ENCODE measurements at regions not wholly inside any gene's neighbourhood (a gene's known extent, or its start where the extent isn't known, plus 50 kb on each side); places are given as distances from the start of the nearest gene placed in this dataset.
A peak's percentile ranks its signal among the peaks of the same experiment; 100 is the strongest.

DNA sequence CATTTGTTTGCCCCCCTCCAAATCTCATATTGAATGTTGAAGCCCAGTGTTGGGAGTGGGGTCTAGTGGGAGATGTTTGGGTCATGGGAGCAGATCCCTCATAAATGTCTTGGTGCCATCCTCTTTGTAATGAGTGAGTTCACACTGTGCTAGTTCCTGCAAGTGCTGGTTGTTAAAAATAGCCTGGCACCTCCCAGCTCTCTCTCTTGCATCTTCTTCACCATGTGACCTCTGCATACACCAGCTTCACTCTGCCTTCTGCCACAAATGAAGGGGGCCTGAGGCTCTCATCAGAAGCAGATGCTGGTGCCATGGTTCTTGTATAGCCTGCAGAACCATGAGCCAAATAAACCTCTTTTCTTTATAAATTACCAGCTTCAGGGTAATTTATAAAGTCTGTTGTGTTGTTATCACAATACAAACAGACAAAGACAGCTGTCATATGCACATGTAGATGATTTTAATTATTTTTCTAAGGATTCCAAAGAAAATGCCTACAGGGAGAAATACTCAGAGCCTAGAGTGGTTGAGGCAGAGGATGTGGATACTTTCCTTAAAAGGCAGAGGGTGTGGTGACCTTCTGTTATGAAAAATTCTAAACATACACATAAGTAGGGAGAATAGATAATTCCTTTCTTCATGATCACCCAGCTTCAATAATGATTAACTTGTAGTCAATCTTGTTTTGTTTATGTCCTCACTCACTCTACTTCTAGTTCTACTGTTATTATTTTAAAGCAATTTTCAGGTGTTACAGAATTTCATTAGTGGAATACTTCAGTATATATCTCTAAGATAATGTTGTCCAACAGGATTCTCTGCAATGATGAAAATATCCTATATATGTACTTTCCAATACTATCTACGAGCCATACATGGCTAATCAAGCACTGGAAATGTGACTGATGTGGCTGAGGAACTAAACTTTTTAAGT lies 75.1 kb upstream of the RANBP6 start:
- dilution Hi-C loops (cut with MboI; ENCODE audit: extremely low pct_ligation_motif_present, low sequenced_read_pairs): no loop called here
- Histone ChIP-seq H3K27ac (ENCODE audit: control insufficient read depth, insufficient read depth, low read length) (no peak overlapping the region), H2AFZ (ENCODE audit: control insufficient read depth, low read length) (peak overlapping the region; percentile 22), H3K4me1 (ENCODE audit: control insufficient read depth, extremely low read depth, insufficient read depth, low read length) (peaks cover 19% of the 10 kb centered on the region), H4K20me1 (ENCODE audit: control insufficient read depth, extremely low read depth, insufficient read depth, low read length) (no peaks in the 10 kb centered on the region), H3K4me3 (ENCODE audit: control insufficient read depth in 2 of 3, extremely low read depth in 1 of 3, insufficient read depth in 2 of 3, low read depth in 1 of 3, low read length in 3 of 3) (no peak overlapping the region), H3K9ac (ENCODE audit: control insufficient read depth, extremely low read depth, insufficient read depth, low read length) (no peak overlapping the region), H3K9me3 (ENCODE audit: control insufficient read depth, low read depth, low read length) (no peaks in the 10 kb centered on the region), H3K27me3 (ENCODE audit: control insufficient read depth, extremely low read depth, insufficient read depth, low read length) (no peaks in the 10 kb centered on the region), H3K36me3 (ENCODE audit: control insufficient read depth in 2 of 2, extremely low read depth in 1 of 2, insufficient read depth in 2 of 2, low read length in 2 of 2) (no peaks in the 10 kb centered on the region), H3K4me2 (ENCODE audit: control insufficient read depth, extremely low read depth, insufficient read depth, low read depth, low read length) (no peak overlapping the region), H3K79me2 (ENCODE audit: control insufficient read depth, insufficient read depth, low read length) (no peaks in the 10 kb centered on the region), H3K9me1 (ENCODE audit: control insufficient read depth, extremely low read depth, insufficient read depth, low read length) (no peaks in the 10 kb centered on the region)
- DNase-seq (ENCODE audit: low read depth, low spot score) (no peak), FAIRE-seq (no peak)
- TF ChIP-seq, protein P1, sequence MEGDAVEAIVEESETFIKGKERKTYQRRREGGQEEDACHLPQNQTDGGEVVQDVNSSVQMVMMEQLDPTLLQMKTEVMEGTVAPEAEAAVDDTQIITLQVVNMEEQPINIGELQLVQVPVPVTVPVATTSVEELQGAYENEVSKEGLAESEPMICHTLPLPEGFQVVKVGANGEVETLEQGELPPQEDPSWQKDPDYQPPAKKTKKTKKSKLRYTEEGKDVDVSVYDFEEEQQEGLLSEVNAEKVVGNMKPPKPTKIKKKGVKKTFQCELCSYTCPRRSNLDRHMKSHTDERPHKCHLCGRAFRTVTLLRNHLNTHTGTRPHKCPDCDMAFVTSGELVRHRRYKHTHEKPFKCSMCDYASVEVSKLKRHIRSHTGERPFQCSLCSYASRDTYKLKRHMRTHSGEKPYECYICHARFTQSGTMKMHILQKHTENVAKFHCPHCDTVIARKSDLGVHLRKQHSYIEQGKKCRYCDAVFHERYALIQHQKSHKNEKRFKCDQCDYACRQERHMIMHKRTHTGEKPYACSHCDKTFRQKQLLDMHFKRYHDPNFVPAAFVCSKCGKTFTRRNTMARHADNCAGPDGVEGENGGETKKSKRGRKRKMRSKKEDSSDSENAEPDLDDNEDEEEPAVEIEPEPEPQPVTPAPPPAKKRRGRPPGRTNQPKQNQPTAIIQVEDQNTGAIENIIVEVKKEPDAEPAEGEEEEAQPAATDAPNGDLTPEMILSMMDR (optimal IDR thresholded peaks at IDR 0.05 in 1 of 3, IDR thresholded peaks at IDR 0.05 in 1 of 3, conservative IDR thresholded peaks at IDR 0.05 in 1 of 3; ENCODE audit: extremely low read depth in 1 of 3, insufficient read depth in 2 of 3, low read length in 3 of 3): no peak
- TF ChIP-seq EZH2 (IDR thresholded peaks at IDR 0.05; ENCODE audit: low read length): no peak

DNA sequence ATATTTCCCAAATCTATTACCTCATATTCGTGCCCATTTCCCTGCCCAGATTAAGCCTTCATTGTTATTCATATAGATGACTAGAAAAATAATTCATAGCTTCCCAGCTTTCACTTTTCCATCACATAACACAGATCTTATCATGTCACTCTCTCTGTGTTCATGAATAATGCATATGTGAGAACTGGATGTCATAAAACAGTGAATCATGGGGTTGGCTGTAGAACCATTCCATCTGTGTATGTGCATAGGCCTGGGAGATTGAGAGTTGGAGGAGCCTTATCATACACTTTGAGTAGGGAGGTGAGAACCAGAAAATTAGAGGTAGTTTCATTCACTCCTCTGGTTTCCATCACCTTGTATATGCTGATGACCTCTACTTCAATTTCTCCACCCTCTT lies 73.9 kb upstream of the RANBP6 start:
- Histone ChIP-seq H3K27ac (ENCODE audit: control insufficient read depth, insufficient read depth, low read length) (no peak overlapping the region), H3K4me2 (ENCODE audit: control insufficient read depth, extremely low read depth, insufficient read depth, low read depth, low read length) (no peak overlapping the region), H3K4me3 (ENCODE audit: control insufficient read depth in 2 of 3, extremely low read depth in 1 of 3, insufficient read depth in 2 of 3, low read depth in 1 of 3, low read length in 3 of 3) (no peak overlapping the region), H3K4me1 (ENCODE audit: control insufficient read depth, extremely low read depth, insufficient read depth, low read length) (peaks cover 19% of the 10 kb centered on the region), H3K9me1 (ENCODE audit: control insufficient read depth, extremely low read depth, insufficient read depth, low read length) (no peaks in the 10 kb centered on the region), H4K20me1 (ENCODE audit: control insufficient read depth, extremely low read depth, insufficient read depth, low read length) (no peaks in the 10 kb centered on the region), H3K36me3 (ENCODE audit: control insufficient read depth in 2 of 2, extremely low read depth in 1 of 2, insufficient read depth in 2 of 2, low read length in 2 of 2) (no peaks in the 10 kb centered on the region), H3K9me3 (ENCODE audit: control insufficient read depth, low read depth, low read length) (no peaks in the 10 kb centered on the region), H3K27me3 (ENCODE audit: control insufficient read depth, extremely low read depth, insufficient read depth, low read length) (no peaks in the 10 kb centered on the region), H3K9ac (ENCODE audit: control insufficient read depth, extremely low read depth, insufficient read depth, low read length) (no peak overlapping the region), H3K79me2 (ENCODE audit: control insufficient read depth, insufficient read depth, low read length) (no peaks in the 10 kb centered on the region), H2AFZ (ENCODE audit: control insufficient read depth, low read length) (no peak overlapping the region)
- dilution Hi-C loops (cut with MboI; ENCODE audit: extremely low pct_ligation_motif_present, low sequenced_read_pairs): no loop called here
- FAIRE-seq (no peak), DNase-seq (ENCODE audit: low read depth, low spot score) (no peak)
- TF ChIP-seq EZH2 (IDR thresholded peaks at IDR 0.05; ENCODE audit: low read length): no peak
- TF ChIP-seq, protein P1 (optimal IDR thresholded peaks at IDR 0.05 in 1 of 3, IDR thresholded peaks at IDR 0.05 in 1 of 3, conservative IDR thresholded peaks at IDR 0.05 in 1 of 3; ENCODE audit: extremely low read depth in 1 of 3, insufficient read depth in 2 of 3, low read length in 3 of 3): no peak
